ENCODE measurements at regions not wholly inside any gene's neighbourhood (a gene's known extent, or its start where the extent isn't known, plus 50 kb on each side); places are given as distances from the start of the nearest gene placed in this dataset.
"Not testable (repeated sequence)": the region's sequence is repeated elsewhere in the genome, so short reads cannot be mapped to it uniquely, and the experiment has no call there.

GRCh38 chr10:101280511-101280910 is 51.2 kb upstream of the LBX1 start:
- Histone ChIP-seq H3K4me1 (ENCODE audit: insufficient read depth, insufficient read length) (peaks cover 13% of the 10 kb centered on the region), H3K9me3 (ENCODE audit: insufficient read depth, low read length) (no peaks in the 10 kb centered on the region), H3K36me3 (ENCODE audit: insufficient read depth, insufficient read length, low read length) (no peaks in the 10 kb centered on the region), H3K27me3 (ENCODE audit: insufficient read depth, insufficient read length) (peaks cover 36% of the 10 kb centered on the region), H3K9ac (ENCODE audit: insufficient read length, low read depth) (no peak overlapping the region), H3K4me3 (ENCODE audit: insufficient read length, low read depth) (no peak overlapping the region)
- no peak for TF ChIP-seq SUZ12 (IDR thresholded peaks at IDR 0.05; ENCODE audit: extremely low read depth, insufficient read depth, insufficient read length)
- TF ChIP-seq YY1 (IDR thresholded peaks at IDR 0.05; ENCODE audit: insufficient read depth, insufficient read length): no peak
- no peak for TF ChIP-seq ZNF274 (IDR thresholded peaks at IDR 0.05; ENCODE audit: low read depth, low read length)
- no peak for DNase-seq (ENCODE audit: low read depth, low spot score)

- H3K36me3 ChIP-seq (ENCODE audit: insufficient read depth, insufficient read length, low read length); DNase-seq (ENCODE audit: low read depth, low spot score); H3K4me3 ChIP-seq (ENCODE audit: insufficient read length, low read depth); H3K9ac ChIP-seq (ENCODE audit: insufficient read length, low read depth); H3K9me3 ChIP-seq (ENCODE audit: insufficient read depth, low read length): not testable (repeated sequence)
- Histone ChIP-seq H3K4me1 (ENCODE audit: insufficient read depth, insufficient read length) (peaks cover 13% of the 10 kb centered on the region), H3K27me3 (ENCODE audit: insufficient read depth, insufficient read length) (peaks cover 36% of the 10 kb centered on the region)
Measured at GRCh38 chr10:101280921-101281320, 51.7 kb upstream of the LBX1 start.

- Histone ChIP-seq H3K4me3 (ENCODE audit: insufficient read length, low read depth) (no peak overlapping the region), H3K9me3 (ENCODE audit: insufficient read depth, low read length) (no peaks in the 10 kb centered on the region), H3K9ac (ENCODE audit: insufficient read length, low read depth) (no peak overlapping the region), H3K27me3 (ENCODE audit: insufficient read depth, insufficient read length) (peaks cover 36% of the 10 kb centered on the region), H3K36me3 (ENCODE audit: insufficient read depth, insufficient read length, low read length) (no peaks in the 10 kb centered on the region), H3K4me1 (ENCODE audit: insufficient read depth, insufficient read length) (peaks cover 16% of the 10 kb centered on the region)
- DNase-seq (ENCODE audit: low read depth, low spot score): no peak
- TF ChIP-seq ZNF274 (IDR thresholded peaks at IDR 0.05; ENCODE audit: low read depth, low read length) (no peak), YY1 (IDR thresholded peaks at IDR 0.05; ENCODE audit: insufficient read depth, insufficient read length) (no peak), SUZ12 (IDR thresholded peaks at IDR 0.05; ENCODE audit: extremely low read depth, insufficient read depth, insufficient read length) (no peak)
Measured at GRCh38 chr10:101282947-101283346, 53.7 kb upstream of the LBX1 start.

GRCh38 chr10:101283762-101284100 is 54.5 kb upstream of the LBX1 start:
- Histone ChIP-seq H3K36me3 (ENCODE audit: insufficient read depth, insufficient read length, low read length) (no peaks in the 10 kb centered on the region), H3K27me3 (ENCODE audit: insufficient read depth, insufficient read length) (peaks cover 36% of the 10 kb centered on the region), H3K9ac (ENCODE audit: insufficient read length, low read depth) (no peak overlapping the region), H3K4me3 (ENCODE audit: insufficient read length, low read depth) (peak overlapping the region; percentile 44), H3K9me3 (ENCODE audit: insufficient read depth, low read length) (no peaks in the 10 kb centered on the region), H3K4me1 (ENCODE audit: insufficient read depth, insufficient read length) (peaks cover 16% of the 10 kb centered on the region)
- no peak for DNase-seq (ENCODE audit: low read depth, low spot score)
- TF ChIP-seq ZNF274 (IDR thresholded peaks at IDR 0.05; ENCODE audit: low read depth, low read length) (no peak), YY1 (IDR thresholded peaks at IDR 0.05; ENCODE audit: insufficient read depth, insufficient read length) (no peak), SUZ12 (IDR thresholded peaks at IDR 0.05; ENCODE audit: extremely low read depth, insufficient read depth, insufficient read length) (no peak)

GRCh38 chr10:101284101-101284743 is 55.0 kb upstream of the LBX1 start:
- peaks cover 17% of the 10 kb centered on the region for H3K4me1 ChIP-seq (ENCODE audit: insufficient read depth, insufficient read length)
- H3K4me3 ChIP-seq (ENCODE audit: insufficient read length, low read depth): peak overlapping the region; percentile 44
- H3K9me3 ChIP-seq (ENCODE audit: insufficient read depth, low read length): no peaks in the 10 kb centered on the region
- peaks cover 39% of the 10 kb centered on the region for H3K27me3 ChIP-seq (ENCODE audit: insufficient read depth, insufficient read length)
- H3K9ac ChIP-seq (ENCODE audit: insufficient read length, low read depth): peak overlapping the region; percentile 62
- TF ChIP-seq YY1 (IDR thresholded peaks at IDR 0.05; ENCODE audit: insufficient read depth, insufficient read length) (no peak), SUZ12 (IDR thresholded peaks at IDR 0.05; ENCODE audit: extremely low read depth, insufficient read depth, insufficient read length) (no peak), ZNF274 (IDR thresholded peaks at IDR 0.05; ENCODE audit: low read depth, low read length) (no peak)
- no peak for DNase-seq (ENCODE audit: low read depth, low spot score)
- no peaks in the 10 kb centered on the region for H3K36me3 ChIP-seq (ENCODE audit: insufficient read depth, insufficient read length, low read length)

GRCh38 chr10:101284744-101285463 is 55.6 kb upstream of the LBX1 start:
- DNase-seq (ENCODE audit: low read depth, low spot score): no peak
- peak overlapping the region; percentile 62 for H3K9ac ChIP-seq (ENCODE audit: insufficient read length, low read depth)
- H3K4me1 ChIP-seq (ENCODE audit: insufficient read depth, insufficient read length): peaks cover 21% of the 10 kb centered on the region
- peaks cover 45% of the 10 kb centered on the region for H3K27me3 ChIP-seq (ENCODE audit: insufficient read depth, insufficient read length)
- peak overlapping the region; percentile 44 for H3K4me3 ChIP-seq (ENCODE audit: insufficient read length, low read depth)
- no peaks in the 10 kb centered on the region for H3K9me3 ChIP-seq (ENCODE audit: insufficient read depth, low read length)
- H3K36me3 ChIP-seq (ENCODE audit: insufficient read depth, insufficient read length, low read length): no peaks in the 10 kb centered on the region
- TF ChIP-seq YY1 (IDR thresholded peaks at IDR 0.05; ENCODE audit: insufficient read depth, insufficient read length) (no peak), ZNF274 (IDR thresholded peaks at IDR 0.05; ENCODE audit: low read depth, low read length) (no peak), SUZ12 (IDR thresholded peaks at IDR 0.05; ENCODE audit: extremely low read depth, insufficient read depth, insufficient read length) (no peak)

GRCh38 chr10:101285519-101286070 is 56.3 kb upstream of the LBX1 start:
- H3K4me3 ChIP-seq (ENCODE audit: insufficient read length, low read depth): no peak overlapping the region
- peak; percentile 70 for DNase-seq (ENCODE audit: low read depth, low spot score)
- peaks cover 21% of the 10 kb centered on the region for H3K4me1 ChIP-seq (ENCODE audit: insufficient read depth, insufficient read length)

More at GRCh38 chr10:101285519-101286070, 56.3 kb upstream of the LBX1 start:
- H3K9me3 ChIP-seq (ENCODE audit: insufficient read depth, low read length): no peaks in the 10 kb centered on the region
- H3K36me3 ChIP-seq (ENCODE audit: insufficient read depth, insufficient read length, low read length): no peaks in the 10 kb centered on the region
- TF ChIP-seq SUZ12 (IDR thresholded peaks at IDR 0.05; ENCODE audit: extremely low read depth, insufficient read depth, insufficient read length): no peak
- no peak for TF ChIP-seq YY1 (IDR thresholded peaks at IDR 0.05; ENCODE audit: insufficient read depth, insufficient read length)
- TF ChIP-seq ZNF274 (IDR thresholded peaks at IDR 0.05; ENCODE audit: low read depth, low read length): no peak
- peaks cover 52% of the 10 kb centered on the region for H3K27me3 ChIP-seq (ENCODE audit: insufficient read depth, insufficient read length)
- H3K9ac ChIP-seq (ENCODE audit: insufficient read length, low read depth): no peak overlapping the region
